ENCODE measurements at regions not wholly inside any gene's neighbourhood (a gene's known extent, or its start where the extent isn't known, plus 50 kb on each side); places are given as distances from the start of the nearest gene placed in this dataset.

DNA sequence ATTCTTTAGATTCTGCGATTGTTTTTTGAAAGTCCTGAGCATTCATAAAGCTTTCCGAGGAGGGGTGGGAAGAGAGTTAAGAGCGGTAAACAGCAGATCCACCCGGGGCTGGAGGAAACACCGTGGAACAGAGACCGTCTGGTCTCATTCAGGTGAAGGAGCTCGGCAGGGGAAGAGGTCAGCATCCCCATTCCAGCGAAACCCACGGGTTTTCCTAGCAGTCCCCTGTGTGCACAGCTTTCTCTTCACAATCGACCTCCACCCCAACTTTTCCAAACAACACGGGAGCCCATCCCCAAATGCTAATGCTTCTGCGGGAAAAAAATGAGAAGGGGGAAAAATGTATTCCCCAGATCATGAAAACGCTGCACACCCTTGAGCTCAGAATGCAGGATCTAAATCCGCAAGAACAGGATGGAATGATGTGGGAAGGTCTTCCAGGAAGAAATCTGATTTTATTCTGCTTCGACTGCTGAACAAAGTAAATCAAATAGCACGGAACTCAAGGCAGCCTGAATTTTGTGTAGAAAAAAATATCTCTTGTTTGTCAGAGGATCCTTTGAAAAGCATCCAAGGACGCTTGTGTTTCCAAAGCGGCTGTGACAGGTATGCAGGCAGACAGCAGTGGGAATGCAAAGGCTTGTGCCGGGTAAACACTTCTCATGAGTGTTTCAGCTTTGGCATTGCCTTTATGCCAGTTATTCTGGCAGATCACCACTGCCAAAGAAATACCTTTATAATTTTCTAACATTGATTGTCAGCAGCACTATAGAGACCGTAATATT, 128.8 kb downstream of the NDUFA12 start:
- no peak for TF ChIP-seq POLR2A (IDR thresholded peaks at IDR 0.05)
- TF ChIP-seq, protein P1, sequence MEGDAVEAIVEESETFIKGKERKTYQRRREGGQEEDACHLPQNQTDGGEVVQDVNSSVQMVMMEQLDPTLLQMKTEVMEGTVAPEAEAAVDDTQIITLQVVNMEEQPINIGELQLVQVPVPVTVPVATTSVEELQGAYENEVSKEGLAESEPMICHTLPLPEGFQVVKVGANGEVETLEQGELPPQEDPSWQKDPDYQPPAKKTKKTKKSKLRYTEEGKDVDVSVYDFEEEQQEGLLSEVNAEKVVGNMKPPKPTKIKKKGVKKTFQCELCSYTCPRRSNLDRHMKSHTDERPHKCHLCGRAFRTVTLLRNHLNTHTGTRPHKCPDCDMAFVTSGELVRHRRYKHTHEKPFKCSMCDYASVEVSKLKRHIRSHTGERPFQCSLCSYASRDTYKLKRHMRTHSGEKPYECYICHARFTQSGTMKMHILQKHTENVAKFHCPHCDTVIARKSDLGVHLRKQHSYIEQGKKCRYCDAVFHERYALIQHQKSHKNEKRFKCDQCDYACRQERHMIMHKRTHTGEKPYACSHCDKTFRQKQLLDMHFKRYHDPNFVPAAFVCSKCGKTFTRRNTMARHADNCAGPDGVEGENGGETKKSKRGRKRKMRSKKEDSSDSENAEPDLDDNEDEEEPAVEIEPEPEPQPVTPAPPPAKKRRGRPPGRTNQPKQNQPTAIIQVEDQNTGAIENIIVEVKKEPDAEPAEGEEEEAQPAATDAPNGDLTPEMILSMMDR (IDR thresholded peaks at IDR 0.05 in 4 of 5, conservative IDR thresholded peaks at IDR 0.05 in 1 of 5), result no peak
- ATAC-seq (no peak), DNase-seq (no peak)
- Histone ChIP-seq H3K9me3 (no peaks in the 10 kb centered on the region), H3K27me3 (peaks cover 48 to 56% (median 49%) of the 10 kb centered on the region in 3 donors), H3K36me3 (no peaks in the 10 kb centered on the region), H3K4me1 (peaks cover 0 to 5% of the 10 kb centered on the region in 2 donors), H3K27ac (no peak overlapping the region), H3K4me3 (peak overlapping the region in 3 of 4 donors; percentile 32 to 51 (median 50))
- intact Hi-C loops (cut with DNase I; ENCODE audit: low total_unique reads), result no loop called here
- in situ Hi-C loops (cut with MboI; ENCODE audit: low sequenced_read_pairs in 4 of 4), result no loop called here

DNA sequence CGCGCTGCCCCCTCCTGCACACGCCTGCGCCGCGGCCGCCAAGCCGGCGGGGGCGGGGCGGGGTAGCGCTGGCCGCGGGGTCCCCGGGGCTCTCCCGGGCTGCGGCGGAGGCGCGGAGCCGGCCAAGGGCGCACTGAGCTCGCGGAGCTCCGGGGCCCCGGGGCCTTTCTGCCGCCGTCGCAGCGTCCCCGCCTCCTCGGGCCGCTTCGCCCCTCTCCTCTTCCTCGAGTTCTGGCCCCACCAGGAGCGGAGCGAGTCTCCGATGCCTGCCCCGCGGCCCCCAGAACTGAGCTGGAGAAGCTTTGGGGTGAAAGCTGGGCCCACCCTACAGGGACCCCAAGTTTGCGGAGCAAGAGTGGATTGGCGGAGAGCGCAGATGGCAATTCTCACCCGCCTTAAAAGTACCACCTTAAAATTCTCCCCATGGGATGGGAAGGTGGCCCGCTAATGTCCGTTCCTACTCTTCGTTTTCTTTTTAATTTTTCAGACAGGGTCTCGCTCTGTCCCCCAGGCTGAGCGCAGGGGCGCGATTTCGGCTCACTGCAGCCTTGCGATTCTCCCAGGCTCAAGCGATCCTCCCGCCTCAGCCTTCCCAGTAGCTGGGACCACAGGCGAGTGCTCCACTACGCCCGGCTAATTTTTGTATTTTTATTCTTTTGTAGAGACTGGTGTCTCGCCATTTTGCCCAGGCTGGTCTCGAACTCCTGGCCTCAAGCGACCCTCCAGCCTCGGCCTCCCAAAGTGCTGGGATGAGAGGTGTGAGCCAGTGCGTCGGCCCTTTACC, 129.6 kb downstream of the NDUFA12 start:
- intact Hi-C loops (cut with DNase I; ENCODE audit: low total_unique reads) (no loop called here), in situ Hi-C loops (cut with MboI; ENCODE audit: low sequenced_read_pairs in 4 of 4) (no loop called here)
- Histone ChIP-seq H3K9me3 (no peaks in the 10 kb centered on the region), H3K27ac (no peak overlapping the region), H3K36me3 (no peaks in the 10 kb centered on the region), H3K4me3 (peak overlapping the region; percentile 32 to 51 (median 46)), H3K4me1 (peaks cover 0 to 5% of the 10 kb centered on the region in 2 donors), H3K27me3 (peaks cover 46 to 56% (median 49%) of the 10 kb centered on the region in 3 donors)
- ATAC-seq, result no peak
- no peak for DNase-seq
- TF ChIP-seq, protein P1 (IDR thresholded peaks at IDR 0.05 in 4 of 5, conservative IDR thresholded peaks at IDR 0.05 in 1 of 5), result no peak
- no peak for TF ChIP-seq POLR2A (IDR thresholded peaks at IDR 0.05)

DNA sequence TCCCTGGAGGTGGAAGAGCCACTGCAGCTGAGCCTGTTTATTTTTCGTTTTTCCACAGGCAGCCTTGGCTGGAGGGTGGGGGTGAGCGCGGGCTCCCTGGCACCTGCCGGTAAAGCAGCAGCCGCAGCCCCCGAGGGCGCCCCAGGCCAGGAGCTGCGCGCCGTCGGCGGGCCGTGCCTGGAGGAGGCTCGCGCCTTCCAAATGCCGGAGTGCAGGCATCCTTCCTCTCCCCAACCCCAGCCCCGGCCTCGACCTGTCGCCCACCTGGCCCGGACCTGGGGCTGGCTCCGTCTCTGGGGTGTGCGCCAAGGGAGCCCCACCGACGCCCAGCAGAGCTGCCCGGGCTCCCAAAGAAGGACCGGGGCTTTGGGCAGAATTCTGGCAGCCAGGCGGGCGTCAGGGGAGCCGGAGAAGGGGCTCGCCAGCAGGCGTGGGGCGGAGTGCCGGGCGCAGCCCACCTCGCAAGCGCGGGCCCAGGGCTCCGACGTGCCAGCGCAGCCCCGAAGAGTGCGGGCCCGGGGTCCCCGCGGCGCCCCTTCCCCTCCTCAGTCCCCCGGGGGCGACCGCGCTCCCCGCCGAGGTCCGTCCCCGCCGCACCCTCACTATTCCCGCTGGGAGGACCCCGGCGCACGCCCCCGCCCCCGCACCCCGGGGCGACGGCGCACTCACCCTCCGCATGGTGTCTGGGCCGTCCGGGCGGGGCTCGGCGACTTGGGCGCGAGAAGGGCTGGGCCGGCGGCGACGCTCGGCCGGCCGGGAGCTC, 130.3 kb downstream of the NDUFA12 start:
- ATAC-seq, result no peak
- Histone ChIP-seq H3K9me3 (no peaks in the 10 kb centered on the region), H3K36me3 (no peaks in the 10 kb centered on the region), H3K4me1 (peaks cover 0 to 5% of the 10 kb centered on the region in 2 donors), H3K27ac (no peak overlapping the region), H3K27me3 (peaks cover 45 to 48% (median 46%) of the 10 kb centered on the region in 3 donors), H3K4me3 (peak overlapping the region; percentile 22 to 51 (median 36))
- TF ChIP-seq POLR2A (IDR thresholded peaks at IDR 0.05), result no peak
- TF ChIP-seq, protein P1 (IDR thresholded peaks at IDR 0.05 in 4 of 5, conservative IDR thresholded peaks at IDR 0.05 in 1 of 5), result no peak
- intact Hi-C loops (cut with DNase I; ENCODE audit: low total_unique reads), result no loop called here
- no peak for DNase-seq
- in situ Hi-C loops (cut with MboI; ENCODE audit: low sequenced_read_pairs in 4 of 4), result no loop called here

DNA sequence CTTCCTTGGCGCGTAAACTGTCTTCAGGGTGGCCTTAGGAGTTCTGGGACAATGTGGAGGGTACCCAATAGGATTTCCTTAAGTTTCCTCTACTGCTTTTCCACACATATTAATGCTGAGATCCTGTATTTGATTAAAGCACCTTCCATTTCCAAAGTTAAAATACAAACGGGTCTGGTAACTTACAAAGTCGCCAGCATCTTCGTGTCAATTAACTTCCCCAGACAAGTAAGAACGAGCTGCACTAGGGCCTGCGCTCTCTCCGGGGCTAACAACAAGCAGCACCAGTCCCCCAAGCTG, 130.9 kb downstream of the NDUFA12 start:
- ATAC-seq, result no peak

More for the DNA sequence above, 130.9 kb downstream of the NDUFA12 start:
- intact Hi-C loops (cut with DNase I; ENCODE audit: low total_unique reads), result no loop called here
- TF ChIP-seq, protein P1 (IDR thresholded peaks at IDR 0.05 in 4 of 5, conservative IDR thresholded peaks at IDR 0.05 in 1 of 5), result no peak
- no peak for TF ChIP-seq POLR2A (IDR thresholded peaks at IDR 0.05)
- Histone ChIP-seq H3K9me3 (no peaks in the 10 kb centered on the region), H3K4me1 (peaks cover 0 to 5% of the 10 kb centered on the region in 2 donors), H3K27me3 (peaks cover 43 to 45% (median 43%) of the 10 kb centered on the region in 3 donors), H3K27ac (no peak overlapping the region), H3K4me3 (peak overlapping the region; percentile 22 to 51 (median 36)), H3K36me3 (no peaks in the 10 kb centered on the region)
- in situ Hi-C loops (cut with MboI; ENCODE audit: low sequenced_read_pairs in 4 of 4), result no loop called here
- no peak for DNase-seq

Data from gastrocnemius medialis (tissue), 4 donors.